Trophoblast cell (in vitro differentiated cells and primary cell): ENCODE measurements at regions not wholly inside any gene's neighbourhood (a gene's known extent, or its start where the extent isn't known, plus 50 kb on each side); places are given as distances from the start of the nearest gene placed in this dataset.

ENCODE experiments used
- DNase-seq, 2 donors: peaks; one replicate each; pipeline ENCODE4 v3.0.0-alpha.2; 2016
- H2AFZ ChIP-seq: 2 replicates; pipeline ENCODE4 v1.6.1; 2013; ENCODE audit warnings: low read length, moderate library complexity, mild to moderate bottlenecking; ENCODE audit not compliant: insufficient read depth, poor library complexity
- H2AK5ac ChIP-seq: 2 replicates; pipeline ENCODE4 v1.6.1; 2013; ENCODE audit warnings: mild to moderate bottlenecking, low read length
- H2BK120ac ChIP-seq: 2 replicates; pipeline ENCODE4 v1.6.1; 2013; ENCODE audit warnings: low read length, mild to moderate bottlenecking, moderate library complexity; ENCODE audit not compliant: insufficient read depth, poor library complexity
- H2BK12ac ChIP-seq: 2 replicates; pipeline ENCODE4 v1.6.1; 2013; ENCODE audit warnings: mild to moderate bottlenecking, low read length, moderate library complexity
- H2BK5ac ChIP-seq: 2 replicates; pipeline ENCODE4 v1.6.1; 2013; ENCODE audit warnings: low read length, low read depth, moderate library complexity, mild to moderate bottlenecking; ENCODE audit not compliant: poor library complexity
- H3K14ac ChIP-seq: 2 replicates; pipeline ENCODE4 v1.6.1; 2013; ENCODE audit warnings: mild to moderate bottlenecking, low read length
- H3K18ac ChIP-seq: 2 replicates; pipeline ENCODE4 v1.6.1; 2013; ENCODE audit warnings: mild to moderate bottlenecking, low read length
- H3K23ac ChIP-seq: 2 replicates; pipeline ENCODE4 v1.6.1; 2013; ENCODE audit warnings: low read length
- H3K27ac ChIP-seq: 2 replicates; pipeline ENCODE4 v1.5.1; 2013; ENCODE audit warnings: low read depth, mild to moderate bottlenecking, inconsistent platforms, low read length, moderate library complexity
- H3K27me3 ChIP-seq: 2 replicates; pipeline ENCODE4 v1.6.1; 2013; ENCODE audit warnings: inconsistent platforms, mild to moderate bottlenecking, low read length, moderate library complexity; ENCODE audit not compliant: insufficient read depth
- H3K36me3 ChIP-seq, 2 experiments: 1 replicate in 1 of 2; 2 replicates in 1 of 2; pipeline ENCODE4 v1.6.1; 2013; ENCODE audit warnings: low read length in 2 of 2, mild to moderate bottlenecking in 2 of 2, moderate library complexity in 1 of 2; ENCODE audit not compliant: insufficient read depth in 2 of 2, control insufficient read depth in 1 of 2
- H3K4ac ChIP-seq: 2 replicates; pipeline ENCODE4 v1.6.1; 2013; ENCODE audit warnings: low read depth, mild to moderate bottlenecking, low read length, moderate library complexity
- H3K4me1 ChIP-seq, 2 experiments: 1 replicate in 1 of 2; 2 replicates in 1 of 2; pipeline ENCODE4 v1.6.1; 2013; ENCODE audit warnings: low read length in 2 of 2, mild to moderate bottlenecking in 2 of 2, moderate library complexity in 1 of 2; ENCODE audit not compliant: insufficient read depth in 2 of 2, control insufficient read depth in 1 of 2
- H3K4me2 ChIP-seq: 2 replicates; pipeline ENCODE4 v1.6.1; 2013; ENCODE audit warnings: inconsistent platforms, mild to moderate bottlenecking, low read length, moderate library complexity
- H3K4me3 ChIP-seq: 2 replicates; pipeline ENCODE4 v1.5.1; 2013; ENCODE audit warnings: mild to moderate bottlenecking, low read depth, low read length, inconsistent platforms
- H3K79me1 ChIP-seq: one replicate; pipeline ENCODE4 v1.6.1; 2013; ENCODE audit warnings: low read length
- H3K79me2 ChIP-seq: 2 replicates; pipeline ENCODE4 v1.6.1; 2013; ENCODE audit warnings: low read length, mild to moderate bottlenecking; ENCODE audit not compliant: control insufficient read depth, insufficient read depth, poor library complexity
- H3K9ac ChIP-seq: 2 replicates; pipeline ENCODE4 v1.6.1; 2013; ENCODE audit warnings: mild to moderate bottlenecking, low read length
- H3K9me3 ChIP-seq: 2 replicates; pipeline ENCODE4 v1.6.1; 2013; ENCODE audit warnings: low read depth, mild to moderate bottlenecking, control low read depth, inconsistent platforms, low read length; ENCODE audit not compliant: insufficient read depth
- H4K12ac ChIP-seq: 2 replicates; pipeline ENCODE4 v1.6.1; 2013; ENCODE audit warnings: low read depth, mild to moderate bottlenecking, low read length, moderate library complexity
- H4K8ac ChIP-seq: 2 replicates; pipeline ENCODE4 v1.6.1; 2013; ENCODE audit warnings: low read depth, mild to moderate bottlenecking, low read length, moderate library complexity
- H4K91ac ChIP-seq: one replicate; pipeline ENCODE4 v1.6.1; 2013; ENCODE audit warnings: low read depth, mild to moderate bottlenecking, low read length, moderate library complexity
- WGBS: extraction: QIAGEN DNeasy Blood & Tissue Kit; methylation state at CpG from one replicate; pipeline ENCODE4 v1.1.7; 2013; ENCODE audit warnings: missing lambda C conversion rate; ENCODE audit not compliant: insufficient read length, insufficient coverage; ENCODE audit errors: extremely low coverage; 5-methylcytosine and 5-hydroxymethylcytosine counted together

DNA sequence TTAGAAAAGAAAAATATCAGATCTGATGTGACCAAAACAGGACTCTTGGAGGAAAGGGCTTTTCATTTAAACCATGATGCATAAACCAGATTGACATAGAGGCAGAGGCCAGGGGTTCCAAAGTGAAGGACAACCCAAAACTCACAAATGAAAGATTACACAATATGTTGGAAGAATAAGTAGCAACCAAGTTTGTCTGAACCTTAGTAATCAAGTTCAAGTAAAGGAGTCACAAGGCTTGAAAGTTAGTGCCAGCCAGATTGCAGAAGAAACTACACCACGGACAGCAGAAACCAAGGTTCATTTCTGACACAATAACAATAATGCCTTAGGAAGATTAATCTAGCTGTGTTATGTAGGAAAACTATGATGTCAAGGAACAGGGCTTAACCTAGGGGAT is 124.6 kb downstream of the ZC3H11B start:
- Histone ChIP-seq H3K4me1 (no peaks in the 10 kb centered on the region), H3K9ac (no peak overlapping the region), H3K23ac (no peak overlapping the region), H2BK5ac (no peak overlapping the region), H3K79me2 (no peaks in the 10 kb centered on the region), H2BK120ac (no peak overlapping the region), H3K14ac (no peak overlapping the region), H3K9me3 (no peaks in the 10 kb centered on the region), H3K4me2 (no peak overlapping the region), H2BK12ac (no peak overlapping the region), H3K18ac (no peak overlapping the region), H4K8ac (no peak overlapping the region), H3K4ac (no peak overlapping the region), H3K27ac (no peak overlapping the region), H2AK5ac (no peak overlapping the region), H3K4me3 (no peak overlapping the region), H3K79me1 (no peaks in the 10 kb centered on the region), H4K91ac (no peak overlapping the region), H3K36me3 (no peaks in the 10 kb centered on the region), H2AFZ (no peak overlapping the region), H4K12ac (no peak overlapping the region), H3K27me3 (no peaks in the 10 kb centered on the region)
- WGBS: no CpG with 5 or more reads among the region's 1 CpG
- DNase-seq: no peak

DNA sequence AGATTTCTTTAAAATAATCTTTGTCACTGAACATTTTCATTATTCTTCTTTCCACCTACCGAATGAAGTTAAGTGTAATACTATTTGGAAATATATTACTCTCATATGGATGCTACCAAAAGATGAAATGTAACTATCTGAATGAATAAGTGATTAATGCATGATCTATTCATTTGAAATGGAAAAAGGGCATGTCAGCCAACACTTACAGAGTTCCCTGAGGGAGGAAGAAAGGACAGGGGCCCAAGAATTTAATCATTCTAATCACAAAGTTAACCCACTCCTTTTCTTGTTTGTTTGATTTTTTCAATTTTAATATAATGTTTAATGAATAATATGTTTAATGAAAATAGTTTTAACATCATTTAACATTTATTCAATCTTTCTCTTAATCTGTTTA is 129.4 kb downstream of the ZC3H11B start:
- Histone ChIP-seq H3K4me3 (no peak overlapping the region), H3K79me1 (peaks cover 2% of the 10 kb centered on the region), H3K23ac (no peak overlapping the region), H4K91ac (no peak overlapping the region), H2AFZ (no peak overlapping the region), H2BK120ac (no peak overlapping the region), H3K18ac (no peak overlapping the region), H3K27me3 (no peaks in the 10 kb centered on the region), H3K9me3 (no peaks in the 10 kb centered on the region), H3K9ac (no peak overlapping the region), H3K79me2 (no peaks in the 10 kb centered on the region), H3K27ac (no peak overlapping the region), H3K4me2 (no peak overlapping the region), H3K14ac (no peak overlapping the region), H4K8ac (no peak overlapping the region), H3K4ac (no peak overlapping the region), H3K4me1 (peaks cover 0 to 6% of the 10 kb centered on the region in 2 experiments), H3K36me3 (no peaks in the 10 kb centered on the region), H2AK5ac (no peak overlapping the region), H2BK12ac (no peak overlapping the region), H4K12ac (no peak overlapping the region), H2BK5ac (no peak overlapping the region)
- WGBS: no CpG with 5 or more reads among the region's 1 CpG
- DNase-seq: no peak

DNA sequence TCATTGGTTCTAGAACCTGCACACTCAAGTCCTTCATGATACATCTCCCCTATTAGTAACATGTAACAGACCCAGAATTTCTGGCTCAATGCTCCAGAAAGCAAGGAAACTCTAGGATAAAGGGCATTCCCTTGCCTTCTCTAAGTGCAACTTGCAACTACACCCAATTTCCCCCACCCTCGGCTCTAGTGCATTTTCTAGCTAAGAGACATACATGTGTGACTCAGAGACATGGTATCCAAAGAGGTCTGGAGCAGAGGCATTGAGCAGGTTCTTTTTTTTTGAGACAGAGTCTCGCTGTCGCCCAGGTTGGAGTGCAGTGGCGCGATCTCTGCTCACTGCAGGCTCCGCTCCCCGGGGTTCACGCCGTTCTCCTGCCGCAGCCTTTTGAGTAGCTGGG is 132.9 kb downstream of the ZC3H11B start:
- no peaks in the 10 kb centered on the region for H3K9me3 ChIP-seq
- no peak overlapping the region for H3K4me2 ChIP-seq
- no peak overlapping the region for H3K4me3 ChIP-seq
- H2AFZ ChIP-seq: no peak overlapping the region
- no peak overlapping the region for H2BK5ac ChIP-seq
- H2BK120ac ChIP-seq: no peak overlapping the region
- H3K23ac ChIP-seq: no peak overlapping the region
- H3K36me3 ChIP-seq: no peaks in the 10 kb centered on the region
- H3K79me1 ChIP-seq: peaks cover 2% of the 10 kb centered on the region
- peak overlapping the region; percentile 49 for H3K27ac ChIP-seq
- WGBS: no CpG with 5 or more reads among the region's 10 CpGs
- H3K27me3 ChIP-seq: no peaks in the 10 kb centered on the region
- no peak overlapping the region for H3K4ac ChIP-seq
- H3K79me2 ChIP-seq: no peaks in the 10 kb centered on the region
- no peak overlapping the region for H2BK12ac ChIP-seq
- no peak overlapping the region for H4K8ac ChIP-seq
- H2AK5ac ChIP-seq: no peak overlapping the region
- H4K12ac ChIP-seq: no peak overlapping the region
- no peak overlapping the region for H3K18ac ChIP-seq
- DNase-seq: peak; percentile 27 to 68
- peaks cover 0 to 6% of the 10 kb centered on the region in 2 experiments for H3K4me1 ChIP-seq
- no peak overlapping the region for H3K9ac ChIP-seq
- no peak overlapping the region for H3K14ac ChIP-seq
- H4K91ac ChIP-seq: no peak overlapping the region

DNA sequence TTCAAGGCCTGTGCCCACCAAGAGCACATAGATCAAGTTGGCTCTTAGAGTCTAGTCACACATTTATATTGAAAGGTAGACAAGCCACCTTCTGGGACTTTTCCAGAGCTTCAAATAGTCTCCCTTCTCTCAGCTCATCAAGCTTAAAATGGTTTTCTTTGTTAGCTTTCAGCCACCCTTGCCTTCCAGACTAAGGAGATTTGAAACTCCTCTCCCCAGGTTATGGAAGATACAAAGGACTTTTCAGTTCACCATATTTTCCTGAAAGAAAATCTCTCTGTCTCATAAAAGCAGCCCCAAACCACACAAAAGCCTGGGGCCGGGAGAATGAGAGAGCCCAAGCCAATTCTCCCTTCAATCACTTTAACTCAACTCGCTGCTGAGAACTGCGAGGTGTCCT is 134.1 kb downstream of the ZC3H11B start:
- no peak overlapping the region for H4K12ac ChIP-seq
- H3K9ac ChIP-seq: no peak overlapping the region
- H2AFZ ChIP-seq: no peak overlapping the region
- no peak overlapping the region for H3K4me2 ChIP-seq
- no peak overlapping the region for H2BK120ac ChIP-seq
- no peaks in the 10 kb centered on the region for H3K36me3 ChIP-seq
- H3K27ac ChIP-seq: no peak overlapping the region
- H3K14ac ChIP-seq: no peak overlapping the region
- no peak for DNase-seq
- H3K4ac ChIP-seq: no peak overlapping the region
- no peak overlapping the region for H4K8ac ChIP-seq
- H3K79me2 ChIP-seq: no peaks in the 10 kb centered on the region
- no peak overlapping the region for H3K23ac ChIP-seq
- no peaks in the 10 kb centered on the region for H3K27me3 ChIP-seq
- no peak overlapping the region for H2BK12ac ChIP-seq
- no peak overlapping the region for H4K91ac ChIP-seq
- peaks cover 0 to 6% of the 10 kb centered on the region in 2 experiments for H3K4me1 ChIP-seq
- H3K4me3 ChIP-seq: no peak overlapping the region
- H2AK5ac ChIP-seq: no peak overlapping the region
- no peak overlapping the region for H2BK5ac ChIP-seq
- no peaks in the 10 kb centered on the region for H3K9me3 ChIP-seq
- H3K18ac ChIP-seq: no peak overlapping the region
- peaks cover 2% of the 10 kb centered on the region for H3K79me1 ChIP-seq
- no CpG with 5 or more reads among the region's 3 CpGs for WGBS
